OCI-LY1 (cell line): ENCODE measurements at regions not wholly inside any gene's neighbourhood (a gene's known extent, or its start where the extent isn't known, plus 50 kb on each side); places are given as distances from the start of the nearest gene placed in this dataset.

Experiments
- H2AFZ ChIP-seq: fragments of 200-600 bp; sonication (generic), shearing (Covaris generic); 2 replicates; pipeline ENCODE4 v1.6.0; 2014; ENCODE audit warnings: antibody characterized with exemption, mild to moderate bottlenecking, low read length
- H3F3A ChIP-seq: fragments of 200-600 bp; sonication (generic), shearing (Covaris generic); 2 replicates; pipeline ENCODE4 v1.6.0; 2014; ENCODE audit warnings: mild to moderate bottlenecking, antibody characterized with exemption, low read length, moderate library complexity; ENCODE audit not compliant: insufficient read depth
- H3K27ac ChIP-seq: fragments of 200-600 bp; sonication (generic); 2 replicates; pipeline ENCODE4 v1.5.1; 2014; ENCODE audit warnings: low read length, mixed run types, mild to moderate bottlenecking, low read depth; ENCODE audit not compliant: poor library complexity, severe bottlenecking
- H3K27me3 ChIP-seq: fragments of 200-600 bp; sonication (generic); 2 replicates; pipeline ENCODE4 v1.6.0; 2014; ENCODE audit warnings: antibody characterized with exemption, mild to moderate bottlenecking, low read length, moderate library complexity; ENCODE audit not compliant: insufficient read depth
- H3K36me3 ChIP-seq: fragments of 200-600 bp; sonication (generic); 2 replicates; pipeline ENCODE4 v1.6.1; 2014; ENCODE audit warnings: mild to moderate bottlenecking, antibody characterized with exemption, low read length, moderate library complexity, mixed read lengths; ENCODE audit not compliant: insufficient read depth
- H3K4me1 ChIP-seq: fragments of 200-600 bp; sonication (generic); 2 replicates; pipeline ENCODE4 v1.5.1; 2014; ENCODE audit warnings: mild to moderate bottlenecking, low read length, moderate library complexity; ENCODE audit not compliant: insufficient read depth, severe bottlenecking
- H3K4me2 ChIP-seq: fragments of 200-600 bp; sonication (generic), shearing (Covaris generic); 2 replicates; pipeline ENCODE4 v1.6.1; 2014; ENCODE audit warnings: low read length
- H3K4me3 ChIP-seq: fragments of 200-600 bp; sonication (generic); 2 replicates; pipeline ENCODE4 v1.5.1; 2014; ENCODE audit warnings: low read length, low read depth, mild to moderate bottlenecking, mixed read lengths; ENCODE audit not compliant: poor library complexity, severe bottlenecking
- H3K79me2 ChIP-seq: fragments of 200-600 bp; shearing (Covaris generic); 2 replicates; pipeline ENCODE4 v1.6.1; 2016; ENCODE audit warnings: mixed run types, low read length, mixed read lengths; ENCODE audit not compliant: insufficient read depth
- H3K9ac ChIP-seq: fragments of 200-600 bp; sonication (generic), shearing (Covaris generic); 2 replicates; pipeline ENCODE4 v1.6.1; 2014; ENCODE audit warnings: mild to moderate bottlenecking, low read length, mixed read lengths
- H3K9me2 ChIP-seq: fragments of 200-600 bp; sonication (generic), shearing (Covaris generic); 2 replicates; pipeline ENCODE4 v1.6.1; 2014; ENCODE audit warnings: low read depth, mild to moderate bottlenecking, low read length, mixed read lengths
- H3K9me3 ChIP-seq: fragments of 200-600 bp; shearing (Covaris generic); 2 replicates; pipeline ENCODE4 v1.6.1; 2014; ENCODE audit warnings: low read length, mixed read lengths
- H4K20me1 ChIP-seq: fragments of 200-600 bp; sonication (generic), shearing (Covaris generic); 2 replicates; pipeline ENCODE4 v1.6.0; 2016; ENCODE audit warnings: mild to moderate bottlenecking, low read length; ENCODE audit not compliant: insufficient read depth
- EZH2 ChIP-seq: fragments of 200-600 bp; sonication (generic), shearing (Covaris generic); IDR thresholded peaks from 2 replicates; pipeline ENCODE4 v1.8.0; 2017; ENCODE audit warnings: borderline replicate concordance, mixed run types, mild to moderate bottlenecking, antibody characterized with exemption, low read length, moderate library complexity, mixed read lengths
- TF ChIP-seq, protein P1 (sequence below): fragments of 200-600 bp; sonication (generic), shearing (Covaris generic); IDR thresholded peaks from 2 replicates; pipeline ENCODE4 v1.5.1; 2017; ENCODE audit warnings: mild to moderate bottlenecking, antibody characterized with exemption, low read length, moderate library complexity, mixed read lengths

DNA sequence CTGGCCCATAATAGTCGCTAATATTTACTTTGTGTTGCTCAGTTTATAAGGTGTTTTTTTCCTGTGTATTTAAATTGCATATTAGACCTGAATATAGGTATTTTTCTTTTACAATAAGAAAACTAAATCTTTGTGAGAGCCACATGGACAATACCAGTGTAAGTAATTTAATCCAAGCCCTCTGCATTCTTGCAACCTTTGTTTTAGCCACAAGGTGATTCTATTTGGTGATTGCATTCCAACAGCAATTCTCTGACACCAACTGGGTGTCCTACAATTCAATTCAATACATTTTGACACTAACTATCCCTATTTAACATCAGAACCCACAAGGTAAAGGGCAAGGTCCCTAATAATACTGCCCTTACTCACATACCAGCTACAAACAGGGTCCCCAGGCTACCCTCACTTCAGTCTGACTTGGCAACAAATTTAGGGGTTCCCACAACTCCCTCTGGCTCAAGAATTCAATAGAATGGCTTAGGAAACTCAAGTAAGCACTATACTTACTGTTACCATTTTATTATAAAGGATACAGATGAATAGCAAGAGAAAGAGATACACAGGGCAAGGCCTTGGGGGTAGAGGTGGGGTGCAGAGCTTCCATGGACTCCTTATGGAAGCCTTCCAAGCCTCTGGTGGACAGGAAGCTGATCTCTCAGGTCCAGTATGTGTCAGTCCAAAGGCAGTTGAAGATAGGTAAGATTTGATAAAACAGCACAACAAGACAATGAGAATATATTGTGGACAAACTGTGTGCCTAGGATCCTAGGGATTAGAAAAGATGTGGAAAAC is 169.3 kb downstream of the CD83 start:
- no peak overlapping the region for H3K4me2 ChIP-seq
- no peaks in the 10 kb centered on the region for H3K4me1 ChIP-seq

DNA sequence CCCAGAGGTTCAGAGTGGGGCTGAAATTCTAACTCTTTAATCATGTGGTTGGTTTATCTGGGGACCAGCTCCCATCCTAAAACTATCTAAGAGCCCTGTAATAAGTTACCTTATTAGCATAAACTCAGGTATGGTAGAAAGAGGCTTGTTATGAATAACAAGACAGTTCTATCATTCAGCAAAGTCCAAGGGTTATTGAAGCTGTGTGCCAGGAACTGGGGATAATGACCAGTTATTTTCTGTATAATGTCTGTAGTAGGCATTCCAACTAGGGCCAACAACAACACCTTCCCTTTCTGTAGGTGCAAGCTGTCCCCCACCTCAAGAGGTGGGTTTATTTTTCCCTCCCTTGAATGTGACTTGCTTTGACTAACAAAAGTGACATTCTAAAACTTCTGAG is 170.1 kb downstream of the CD83 start:
- no peak overlapping the region for H3K4me3 ChIP-seq
- no peak overlapping the region for H3K4me2 ChIP-seq
- TF ChIP-seq, protein P1, sequence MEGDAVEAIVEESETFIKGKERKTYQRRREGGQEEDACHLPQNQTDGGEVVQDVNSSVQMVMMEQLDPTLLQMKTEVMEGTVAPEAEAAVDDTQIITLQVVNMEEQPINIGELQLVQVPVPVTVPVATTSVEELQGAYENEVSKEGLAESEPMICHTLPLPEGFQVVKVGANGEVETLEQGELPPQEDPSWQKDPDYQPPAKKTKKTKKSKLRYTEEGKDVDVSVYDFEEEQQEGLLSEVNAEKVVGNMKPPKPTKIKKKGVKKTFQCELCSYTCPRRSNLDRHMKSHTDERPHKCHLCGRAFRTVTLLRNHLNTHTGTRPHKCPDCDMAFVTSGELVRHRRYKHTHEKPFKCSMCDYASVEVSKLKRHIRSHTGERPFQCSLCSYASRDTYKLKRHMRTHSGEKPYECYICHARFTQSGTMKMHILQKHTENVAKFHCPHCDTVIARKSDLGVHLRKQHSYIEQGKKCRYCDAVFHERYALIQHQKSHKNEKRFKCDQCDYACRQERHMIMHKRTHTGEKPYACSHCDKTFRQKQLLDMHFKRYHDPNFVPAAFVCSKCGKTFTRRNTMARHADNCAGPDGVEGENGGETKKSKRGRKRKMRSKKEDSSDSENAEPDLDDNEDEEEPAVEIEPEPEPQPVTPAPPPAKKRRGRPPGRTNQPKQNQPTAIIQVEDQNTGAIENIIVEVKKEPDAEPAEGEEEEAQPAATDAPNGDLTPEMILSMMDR = no peak
- TF ChIP-seq EZH2 = no peak
- H3K36me3 ChIP-seq = no peaks in the 10 kb centered on the region
- H2AFZ ChIP-seq = no peak overlapping the region
- no peaks in the 10 kb centered on the region for H3F3A ChIP-seq
- H3K9me2 ChIP-seq = no peaks in the 10 kb centered on the region
- no peaks in the 10 kb centered on the region for H3K9me3 ChIP-seq
- H3K9ac ChIP-seq = no peak overlapping the region
- no peaks in the 10 kb centered on the region for H3K27me3 ChIP-seq
- H3K27ac ChIP-seq = no peak overlapping the region
- H3K79me2 ChIP-seq = no peaks in the 10 kb centered on the region
- H3K4me1 ChIP-seq = no peaks in the 10 kb centered on the region
- H4K20me1 ChIP-seq = no peaks in the 10 kb centered on the region

More for the DNA sequence above, 169.3 kb downstream of the CD83 start:
- no peak overlapping the region for H3K9ac ChIP-seq
- H3F3A ChIP-seq = no peaks in the 10 kb centered on the region
- no peak overlapping the region for H3K27ac ChIP-seq
- no peaks in the 10 kb centered on the region for H3K9me2 ChIP-seq
- H2AFZ ChIP-seq = no peak overlapping the region
- no peaks in the 10 kb centered on the region for H4K20me1 ChIP-seq
- H3K79me2 ChIP-seq = no peaks in the 10 kb centered on the region
- H3K4me3 ChIP-seq = no peak overlapping the region
- TF ChIP-seq EZH2 = no peak
- TF ChIP-seq, protein P1 = no peak
- no peaks in the 10 kb centered on the region for H3K9me3 ChIP-seq
- no peaks in the 10 kb centered on the region for H3K36me3 ChIP-seq
- no peaks in the 10 kb centered on the region for H3K27me3 ChIP-seq

DNA sequence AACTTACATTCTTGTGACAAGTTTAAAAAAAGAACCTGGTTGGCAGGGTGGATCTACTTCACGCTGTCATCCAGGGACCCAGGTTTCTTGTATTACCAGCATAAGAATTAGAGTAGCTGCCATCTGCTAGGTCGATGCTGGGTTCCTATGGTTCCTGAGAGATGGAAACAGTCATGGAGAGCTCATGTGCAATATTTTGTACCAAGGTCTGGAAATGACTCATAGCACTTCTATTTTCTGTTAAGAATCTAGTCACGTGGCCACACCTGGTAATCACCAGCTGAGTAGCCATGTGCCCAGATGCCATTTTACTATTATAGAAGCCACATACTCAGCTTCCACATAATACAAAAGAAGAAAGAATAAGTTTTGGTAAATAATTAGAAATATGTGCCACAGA is 171.3 kb downstream of the CD83 start:
- Histone ChIP-seq H4K20me1 (no peaks in the 10 kb centered on the region), H3K27ac (no peak overlapping the region), H3K4me1 (no peaks in the 10 kb centered on the region), H3F3A (no peaks in the 10 kb centered on the region), H3K9me2 (no peaks in the 10 kb centered on the region), H3K36me3 (no peaks in the 10 kb centered on the region), H3K9ac (no peak overlapping the region), H3K4me2 (no peak overlapping the region), H3K9me3 (no peaks in the 10 kb centered on the region), H3K79me2 (no peaks in the 10 kb centered on the region), H3K27me3 (no peaks in the 10 kb centered on the region), H3K4me3 (no peak overlapping the region), H2AFZ (no peak overlapping the region)
- TF ChIP-seq, protein P1 = no peak
- TF ChIP-seq EZH2 = no peak
